GM13976 (cell line): ENCODE measurements at regions not wholly inside any gene's neighbourhood (a gene's known extent, or its start where the extent isn't known, plus 50 kb on each side); places are given as distances from the start of the nearest gene placed in this dataset.

Experiments
- DNase-seq: peaks from one replicate; pipeline ENCODE4 v3.0.0; 2012; ENCODE audit warnings: low spot score
- in situ Hi-C: fragments of 300-500 bp; cut with MboI; formaldehyde crosslinking; loops from one replicate; pipeline ENCODE4 v1.12.0; 2022; ENCODE audit warnings: low sequenced_read_pairs, mixed read lengths, inconsistent platforms; ENCODE audit not compliant: unreplicated experiment
- TF ChIP-seq, protein P1 (sequence below): IDR thresholded peaks from 2 replicates; pipeline ENCODE4 v1.5.1; 2012; ENCODE audit warnings: borderline replicate concordance, mild to moderate bottlenecking; ENCODE audit not compliant: insufficient read depth; ENCODE audit errors: extremely low read depth, missing control alignments, control extremely low read depth

DNA sequence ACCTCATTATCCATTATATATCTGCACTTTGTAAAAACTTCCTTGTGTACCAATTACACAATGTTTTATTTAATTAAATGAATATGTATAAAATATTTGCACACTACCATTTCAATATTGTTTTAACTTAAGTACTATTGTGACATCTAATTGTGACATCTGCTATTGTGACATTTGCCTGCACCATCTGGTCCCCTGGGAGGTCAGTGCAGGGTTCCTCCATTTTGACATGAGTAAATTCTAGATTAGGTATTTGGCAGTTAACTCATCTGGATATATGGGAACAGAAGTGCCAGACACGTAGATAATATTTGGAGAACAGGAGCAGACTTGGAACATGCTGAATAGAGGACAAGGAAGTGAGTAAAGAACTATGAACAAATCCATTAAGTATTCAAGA lies 332.1 kb downstream of the VGLL3 start:
- in situ Hi-C loops = no loop called here
- DNase-seq = no peak
- TF ChIP-seq, protein P1, sequence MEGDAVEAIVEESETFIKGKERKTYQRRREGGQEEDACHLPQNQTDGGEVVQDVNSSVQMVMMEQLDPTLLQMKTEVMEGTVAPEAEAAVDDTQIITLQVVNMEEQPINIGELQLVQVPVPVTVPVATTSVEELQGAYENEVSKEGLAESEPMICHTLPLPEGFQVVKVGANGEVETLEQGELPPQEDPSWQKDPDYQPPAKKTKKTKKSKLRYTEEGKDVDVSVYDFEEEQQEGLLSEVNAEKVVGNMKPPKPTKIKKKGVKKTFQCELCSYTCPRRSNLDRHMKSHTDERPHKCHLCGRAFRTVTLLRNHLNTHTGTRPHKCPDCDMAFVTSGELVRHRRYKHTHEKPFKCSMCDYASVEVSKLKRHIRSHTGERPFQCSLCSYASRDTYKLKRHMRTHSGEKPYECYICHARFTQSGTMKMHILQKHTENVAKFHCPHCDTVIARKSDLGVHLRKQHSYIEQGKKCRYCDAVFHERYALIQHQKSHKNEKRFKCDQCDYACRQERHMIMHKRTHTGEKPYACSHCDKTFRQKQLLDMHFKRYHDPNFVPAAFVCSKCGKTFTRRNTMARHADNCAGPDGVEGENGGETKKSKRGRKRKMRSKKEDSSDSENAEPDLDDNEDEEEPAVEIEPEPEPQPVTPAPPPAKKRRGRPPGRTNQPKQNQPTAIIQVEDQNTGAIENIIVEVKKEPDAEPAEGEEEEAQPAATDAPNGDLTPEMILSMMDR = no peak

DNA sequence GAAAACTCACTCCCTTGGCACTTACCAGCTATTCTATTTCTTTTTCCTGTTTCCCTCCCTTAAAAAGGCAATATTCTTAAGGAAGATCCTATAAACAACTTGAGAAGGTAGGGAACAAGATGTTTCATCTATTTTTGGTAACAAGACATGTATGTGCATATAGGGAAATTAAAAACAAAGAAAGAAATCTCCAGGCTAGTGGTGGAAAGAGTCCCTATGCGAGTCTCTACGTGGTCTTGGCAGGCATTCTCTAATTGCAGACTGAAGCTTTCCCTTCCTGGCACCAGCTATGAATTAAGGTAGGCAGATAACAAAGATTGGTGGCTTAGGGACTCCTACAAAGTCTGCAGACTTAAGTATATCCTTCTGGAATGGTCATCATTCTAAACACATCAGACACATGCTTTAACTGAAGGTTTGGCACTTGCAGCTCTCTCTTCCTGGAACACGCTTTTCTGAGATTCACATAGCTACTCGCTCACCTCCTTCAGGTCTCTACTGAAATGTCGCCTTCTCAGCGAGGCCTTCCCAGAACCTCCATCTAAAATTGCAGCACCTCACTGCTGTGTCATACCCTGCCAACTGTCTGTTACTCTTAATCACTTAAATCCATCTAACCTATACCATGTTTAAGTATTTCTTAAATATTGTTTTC lies 336.0 kb downstream of the VGLL3 start:
- TF ChIP-seq, protein P1 = no peak
- DNase-seq = no peak
- in situ Hi-C loops = no loop called here

DNA sequence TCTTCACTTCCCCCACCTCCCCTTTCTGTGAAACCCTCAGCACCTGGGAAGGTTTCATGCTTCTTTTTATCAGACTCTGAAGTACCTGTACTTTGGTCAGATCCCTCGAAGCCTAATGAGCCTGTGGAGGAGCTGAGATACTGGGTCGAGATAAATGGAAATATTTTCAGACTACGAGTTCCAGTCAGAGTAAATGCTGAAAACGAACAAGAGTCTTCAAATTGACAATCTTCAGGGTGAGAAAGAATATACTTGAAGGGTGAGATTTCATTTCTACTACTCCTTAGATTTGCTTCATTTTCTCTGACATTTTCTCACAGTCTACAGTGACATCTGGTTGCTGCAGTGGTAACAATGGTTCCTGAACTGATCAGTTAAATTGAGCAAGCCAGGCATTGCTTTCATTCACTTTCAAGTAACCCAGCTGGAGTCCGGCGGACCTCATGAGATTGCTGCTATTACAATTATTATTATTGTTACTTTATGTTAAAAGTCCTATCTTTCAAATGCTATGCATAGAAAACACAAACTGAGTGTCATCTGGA lies 337.2 kb downstream of the VGLL3 start:
- in situ Hi-C loops = no loop called here
- no peak for DNase-seq
- TF ChIP-seq, protein P1 = no peak

DNA sequence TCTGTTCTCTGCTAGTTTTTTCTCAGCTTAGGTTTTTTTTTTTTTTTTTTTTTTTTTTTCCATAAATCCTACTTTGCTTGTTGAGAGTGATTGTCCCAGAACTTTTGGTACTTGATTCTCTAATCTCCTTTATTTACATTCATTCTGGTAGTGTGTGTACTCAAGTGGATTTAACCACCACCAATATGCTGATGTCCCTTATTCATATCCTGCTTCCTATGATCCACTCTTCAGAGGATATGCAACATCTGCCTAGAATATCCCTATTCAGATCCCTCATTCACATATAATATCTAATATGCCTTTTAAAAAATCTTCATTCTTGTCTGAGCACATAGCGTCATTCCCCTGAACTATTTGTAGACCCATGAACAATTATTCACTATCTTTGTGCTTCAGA lies 342.9 kb downstream of the VGLL3 start:
- DNase-seq = no peak
- TF ChIP-seq, protein P1 = no peak
- in situ Hi-C loops = no loop called here

DNA sequence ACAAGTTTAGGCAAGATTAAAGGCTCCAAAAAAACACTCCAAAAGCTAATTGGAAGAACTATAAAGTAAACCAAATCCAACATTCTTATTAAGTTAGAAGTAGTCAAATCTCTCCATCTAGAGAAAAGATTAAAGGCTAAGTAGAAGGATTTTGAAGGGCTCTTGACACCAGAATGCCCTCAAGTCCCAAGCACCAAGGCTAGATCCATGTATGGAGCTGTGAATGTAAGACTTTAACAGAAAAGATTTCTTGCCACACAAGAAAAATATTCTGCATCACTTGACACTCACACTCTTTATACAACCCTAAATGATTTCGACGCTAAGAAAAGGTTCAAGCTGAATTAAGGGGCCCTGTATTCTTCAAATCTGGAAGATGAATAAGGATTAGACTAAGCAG lies 345.2 kb downstream of the VGLL3 start:
- in situ Hi-C loops = no loop called here
- TF ChIP-seq, protein P1 = no peak
- DNase-seq = no peak

DNA sequence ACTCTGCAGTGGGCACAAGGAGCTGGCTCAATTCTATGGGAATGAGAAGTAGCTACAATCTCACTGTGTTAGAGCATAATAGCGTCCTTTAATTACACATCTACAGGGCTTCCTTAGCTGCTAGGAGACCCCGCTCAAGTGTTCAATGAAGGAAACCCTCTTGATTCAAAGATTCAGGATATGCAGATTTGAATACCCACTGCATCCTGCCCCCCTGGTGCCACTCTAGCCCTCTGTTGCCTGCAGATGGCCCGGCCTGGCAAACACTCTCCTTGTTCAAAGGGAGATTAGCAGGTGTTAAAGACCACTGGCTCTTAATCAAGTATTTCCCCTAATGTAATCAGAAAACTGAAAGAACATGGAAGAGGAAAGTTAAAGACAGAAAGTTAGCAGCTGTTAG lies 356.6 kb downstream of the VGLL3 start:
- in situ Hi-C loops = no loop called here
- TF ChIP-seq, protein P1 = no peak
- no peak for DNase-seq
